ENCODE measurements at regions not wholly inside any gene's neighbourhood (a gene's known extent, or its start where the extent isn't known, plus 50 kb on each side); places are given as distances from the start of the nearest gene placed in this dataset.

DNA sequence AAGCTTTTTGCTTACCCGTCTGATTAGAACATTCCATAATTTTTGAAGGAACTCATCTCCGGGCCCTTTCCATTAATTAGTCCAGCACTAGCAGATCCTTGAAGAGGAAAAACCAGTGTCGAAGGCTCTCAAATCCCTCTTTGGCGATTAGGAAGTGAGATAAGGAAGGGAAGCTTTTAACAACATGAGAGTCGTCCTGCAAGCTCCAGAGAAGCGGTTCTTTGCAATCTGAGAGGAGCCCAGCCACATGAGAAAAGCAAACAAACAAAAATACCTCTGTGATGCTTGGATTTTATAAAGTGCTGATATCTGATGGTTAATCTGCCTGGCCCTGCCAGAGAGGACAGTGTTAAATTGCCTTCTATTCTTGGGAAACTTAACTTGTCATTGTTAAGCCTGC is 339.8 kb upstream of the SALL1 start:
- peaks cover 10% of the 10 kb centered on the region for H3K9me3 Mint-ChIP-seq
- no peaks in the 10 kb centered on the region for H3K27me3 Mint-ChIP-seq
- H3K27ac Mint-ChIP-seq: no peak overlapping the region
- intact Hi-C loops (cut with micrococcal nuclease): no loop called here
- H3K4me3 Mint-ChIP-seq: no peak overlapping the region
- H3K36me3 Mint-ChIP-seq (ENCODE audit: low read depth): no peaks in the 10 kb centered on the region
- no peaks in the 10 kb centered on the region for H3K4me1 Mint-ChIP-seq (ENCODE audit: low read depth)

DNA sequence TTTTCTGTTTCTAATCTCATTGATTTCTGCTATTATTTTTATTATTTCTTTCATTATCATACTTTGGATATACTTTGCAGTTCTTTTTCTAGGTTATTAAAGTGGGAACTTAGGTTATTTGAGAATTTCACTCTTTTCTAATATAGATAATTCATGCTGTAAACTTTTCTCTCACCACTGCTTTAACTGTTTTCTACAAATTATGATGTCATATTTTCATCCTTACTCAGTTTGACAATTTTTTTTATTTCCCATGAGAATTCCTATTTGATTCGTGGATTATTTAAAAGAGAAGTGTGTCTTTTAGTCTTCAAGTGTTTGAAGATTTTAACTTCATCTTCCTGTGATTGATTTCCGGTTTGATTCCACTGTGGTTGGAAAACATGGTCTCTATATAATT is 336.8 kb upstream of the SALL1 start:
- intact Hi-C loops (cut with micrococcal nuclease): no loop called here
- H3K9me3 Mint-ChIP-seq: peaks cover 30% of the 10 kb centered on the region
- no peaks in the 10 kb centered on the region for H3K4me1 Mint-ChIP-seq (ENCODE audit: low read depth)
- no peaks in the 10 kb centered on the region for H3K36me3 Mint-ChIP-seq (ENCODE audit: low read depth)
- H3K27me3 Mint-ChIP-seq: no peaks in the 10 kb centered on the region
- no peak overlapping the region for H3K27ac Mint-ChIP-seq
- H3K4me3 Mint-ChIP-seq: no peak overlapping the region

DNA sequence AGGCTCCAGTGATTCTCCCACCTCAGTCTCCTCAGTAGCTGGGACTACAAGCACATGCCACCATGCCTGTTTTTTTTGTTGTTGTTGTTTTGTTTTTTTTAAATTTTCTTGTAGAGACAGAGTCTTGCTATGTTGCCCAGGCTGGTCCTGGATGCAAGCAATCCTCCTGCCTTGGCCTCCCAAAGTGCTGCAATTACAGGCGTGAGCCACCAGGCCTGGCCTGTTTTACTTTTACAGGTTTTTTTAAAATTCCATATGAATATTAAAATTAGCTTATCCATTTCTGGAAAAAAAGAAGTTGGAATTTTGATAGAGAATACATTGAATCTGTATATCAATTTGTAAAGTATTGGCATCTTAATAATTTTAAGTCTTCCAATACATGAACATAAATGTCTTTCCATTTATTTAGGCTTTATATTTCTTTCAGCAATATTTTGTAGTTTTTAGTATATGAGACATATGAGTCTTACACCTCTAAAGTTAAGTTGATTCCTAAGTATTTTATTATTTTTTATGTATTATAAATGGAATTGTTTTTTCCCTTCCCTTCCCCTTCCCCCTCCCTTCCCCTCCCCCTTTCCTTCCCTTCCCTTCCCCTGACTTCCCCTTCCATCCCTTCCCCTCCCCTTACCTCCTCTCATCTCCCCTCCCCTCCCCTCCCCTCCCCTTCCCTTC is 323.5 kb upstream of the SALL1 start:
- H3K9me3 Mint-ChIP-seq: peaks cover 9% of the 10 kb centered on the region
- H3K4me1 Mint-ChIP-seq (ENCODE audit: low read depth): no peaks in the 10 kb centered on the region
- intact Hi-C loops (cut with micrococcal nuclease): no loop called here
- H3K27ac Mint-ChIP-seq: no peak overlapping the region
- H3K36me3 Mint-ChIP-seq (ENCODE audit: low read depth): no peaks in the 10 kb centered on the region
- H3K4me3 Mint-ChIP-seq: no peak overlapping the region
- no peaks in the 10 kb centered on the region for H3K27me3 Mint-ChIP-seq

DNA sequence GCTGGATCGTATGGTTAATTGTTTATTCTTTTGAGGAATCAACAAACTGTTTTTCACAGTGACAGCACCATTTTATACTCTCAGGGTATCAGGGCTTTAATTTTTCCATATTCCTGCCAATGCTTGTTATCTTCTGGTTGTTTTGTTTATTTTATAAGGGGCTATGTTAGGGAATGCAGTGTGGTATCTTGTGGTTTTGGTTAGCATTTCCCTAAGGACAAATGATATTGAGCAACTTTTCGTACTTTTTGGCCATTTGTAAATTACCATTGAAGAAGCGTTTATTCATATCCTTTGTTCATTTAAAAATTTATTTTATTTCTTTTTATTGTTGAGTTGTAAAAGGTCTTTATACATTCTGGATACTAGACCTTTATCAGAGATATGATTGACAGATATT is 322.0 kb upstream of the SALL1 start:
- Mint-ChIP-seq H3K27ac (no peak overlapping the region), H3K4me3 (no peak overlapping the region), H3K36me3 (ENCODE audit: low read depth) (no peaks in the 10 kb centered on the region), H3K27me3 (no peaks in the 10 kb centered on the region), H3K9me3 (peaks cover 7% of the 10 kb centered on the region), H3K4me1 (ENCODE audit: low read depth) (no peaks in the 10 kb centered on the region)
- intact Hi-C loops (cut with micrococcal nuclease): no loop called here

DNA sequence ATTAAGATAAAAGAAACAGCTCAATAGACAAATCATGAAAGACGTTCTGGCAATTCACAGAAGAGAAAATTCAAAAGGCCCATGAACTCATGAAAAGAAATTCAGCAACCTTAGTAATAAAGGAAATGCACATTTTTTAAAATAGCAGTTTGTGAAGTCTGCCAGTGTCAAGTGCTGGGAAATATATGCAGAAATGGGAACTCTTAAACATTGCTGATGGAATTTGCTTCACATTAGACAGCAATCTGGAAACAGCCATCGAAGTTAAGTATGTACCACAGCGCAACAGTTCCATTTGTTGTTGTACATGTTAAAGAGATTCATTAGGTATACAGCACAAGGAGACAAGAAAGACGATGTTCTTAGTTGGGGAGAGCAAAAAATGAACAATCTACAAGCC is 319.4 kb upstream of the SALL1 start:
- Mint-ChIP-seq H3K4me1 (ENCODE audit: low read depth) (no peaks in the 10 kb centered on the region), H3K27me3 (no peaks in the 10 kb centered on the region), H3K9me3 (no peaks in the 10 kb centered on the region), H3K36me3 (ENCODE audit: low read depth) (no peaks in the 10 kb centered on the region), H3K4me3 (no peak overlapping the region), H3K27ac (no peak overlapping the region)
- intact Hi-C loops (cut with micrococcal nuclease): no loop called here

DNA sequence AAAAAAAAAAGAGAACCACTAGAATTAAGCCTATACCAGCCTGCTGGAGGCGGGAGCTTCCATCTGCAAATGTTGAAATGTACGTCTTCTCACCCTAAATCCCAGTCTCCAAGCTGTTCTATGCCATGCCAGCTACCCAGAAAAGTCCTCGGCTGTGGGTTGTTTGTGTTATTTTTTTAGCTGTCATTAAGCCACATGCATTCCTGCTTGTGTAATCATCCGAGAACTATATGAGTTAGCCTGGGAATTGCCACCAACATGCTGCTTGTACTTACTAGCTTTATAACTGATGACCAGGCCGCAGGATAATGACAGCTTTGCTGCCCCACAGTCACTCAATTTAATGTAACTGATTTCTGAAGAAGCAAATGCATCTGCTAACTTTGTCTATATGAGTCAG is 313.9 kb upstream of the SALL1 start:
- H3K4me3 Mint-ChIP-seq: no peak overlapping the region
- intact Hi-C loops (cut with micrococcal nuclease): no loop called here

DNA sequence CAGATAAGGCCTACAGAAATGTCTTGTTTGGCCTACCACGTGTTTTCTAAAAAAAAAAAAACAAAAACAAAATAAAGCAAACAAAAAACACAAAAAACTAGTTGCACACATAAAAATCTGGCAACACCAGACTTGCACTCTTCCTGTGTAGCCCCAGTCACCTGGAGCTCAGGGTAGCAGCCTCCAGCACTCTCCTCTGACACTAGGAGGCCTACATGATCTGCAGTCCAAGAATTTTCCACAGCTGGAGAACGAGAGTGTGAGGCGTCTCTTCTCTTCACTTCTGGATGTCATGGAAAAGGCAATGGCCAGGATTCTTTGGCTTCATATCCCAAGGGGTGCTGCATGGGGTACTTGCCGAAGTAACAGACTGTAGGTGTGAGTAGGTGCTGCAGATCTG is 310.2 kb upstream of the SALL1 start:
- Mint-ChIP-seq H3K36me3 (ENCODE audit: low read depth) (no peaks in the 10 kb centered on the region), H3K9me3 (no peaks in the 10 kb centered on the region), H3K4me3 (no peak overlapping the region), H3K27ac (no peak overlapping the region), H3K4me1 (ENCODE audit: low read depth) (no peaks in the 10 kb centered on the region), H3K27me3 (no peaks in the 10 kb centered on the region)
- intact Hi-C loops (cut with micrococcal nuclease): no loop called here

More for the DNA sequence above, 313.9 kb upstream of the SALL1 start:
- no peaks in the 10 kb centered on the region for H3K36me3 Mint-ChIP-seq (ENCODE audit: low read depth)
- H3K27me3 Mint-ChIP-seq: no peaks in the 10 kb centered on the region
- no peaks in the 10 kb centered on the region for H3K9me3 Mint-ChIP-seq
- H3K4me1 Mint-ChIP-seq (ENCODE audit: low read depth): no peaks in the 10 kb centered on the region
- no peak overlapping the region for H3K27ac Mint-ChIP-seq

DNA sequence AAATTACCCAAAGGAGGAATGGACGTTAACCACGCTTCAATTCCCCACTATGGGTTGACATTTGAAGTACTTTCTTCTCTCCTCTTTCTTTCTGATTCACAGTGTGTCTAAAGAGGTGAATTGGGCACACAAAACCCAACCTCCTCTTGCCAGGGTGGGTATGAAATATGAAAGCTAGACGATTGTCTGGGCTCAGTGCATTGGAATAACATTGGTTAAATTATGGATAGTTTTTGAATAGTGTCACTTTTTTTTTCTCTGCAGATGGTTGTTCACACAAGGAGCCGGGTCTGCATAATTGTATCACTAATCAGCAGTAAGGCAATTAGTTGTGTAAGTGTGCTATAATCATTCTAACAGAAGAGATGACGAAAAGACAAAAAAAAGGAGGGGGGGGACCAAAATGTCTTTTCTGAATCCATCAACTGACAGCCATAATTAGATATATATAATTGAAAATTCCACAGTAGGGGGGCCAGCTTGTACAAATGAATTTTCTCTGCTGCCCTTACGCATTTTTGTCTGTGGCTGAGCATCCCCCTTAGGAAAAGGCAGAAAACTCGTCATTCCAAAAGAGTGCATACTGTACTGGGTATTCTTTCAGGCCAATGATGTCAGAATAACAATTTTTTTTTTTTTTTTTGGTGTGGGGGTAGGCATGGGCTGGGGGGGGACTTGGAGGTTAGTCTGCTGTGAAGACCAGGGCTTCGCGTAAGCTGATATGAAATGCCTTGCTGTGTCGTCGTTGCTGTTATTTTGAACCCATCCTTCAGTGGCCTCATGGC is 307.5 kb upstream of the SALL1 start:
- no peaks in the 10 kb centered on the region for H3K4me1 Mint-ChIP-seq (ENCODE audit: low read depth)
- intact Hi-C loops (cut with micrococcal nuclease): no loop called here
- H3K27ac Mint-ChIP-seq: no peak overlapping the region
- no peak overlapping the region for H3K4me3 Mint-ChIP-seq
- no peaks in the 10 kb centered on the region for H3K9me3 Mint-ChIP-seq
- H3K36me3 Mint-ChIP-seq (ENCODE audit: low read depth): no peaks in the 10 kb centered on the region
- H3K27me3 Mint-ChIP-seq: no peaks in the 10 kb centered on the region

DNA sequence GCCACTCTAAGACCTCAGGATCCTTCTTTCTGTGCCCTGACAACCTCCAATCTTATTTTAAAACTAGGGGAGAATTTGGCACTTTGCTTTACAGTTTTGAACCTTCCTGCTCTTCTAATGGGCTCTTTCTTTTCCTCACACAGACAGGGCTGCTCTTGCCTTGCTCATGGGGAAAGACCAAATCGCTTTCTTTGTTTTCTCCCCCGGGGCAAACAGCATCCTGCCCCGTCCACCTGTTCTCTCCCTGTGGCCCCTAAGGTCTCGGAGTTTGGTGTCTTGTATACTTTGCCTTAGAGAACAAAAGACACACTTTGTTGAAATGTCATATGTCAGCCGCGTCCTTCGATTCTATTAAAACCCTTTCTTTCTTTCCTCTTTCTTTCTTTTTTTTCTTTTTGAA is 306.7 kb upstream of the SALL1 start:
- intact Hi-C loops (cut with micrococcal nuclease): no loop called here

DNA sequence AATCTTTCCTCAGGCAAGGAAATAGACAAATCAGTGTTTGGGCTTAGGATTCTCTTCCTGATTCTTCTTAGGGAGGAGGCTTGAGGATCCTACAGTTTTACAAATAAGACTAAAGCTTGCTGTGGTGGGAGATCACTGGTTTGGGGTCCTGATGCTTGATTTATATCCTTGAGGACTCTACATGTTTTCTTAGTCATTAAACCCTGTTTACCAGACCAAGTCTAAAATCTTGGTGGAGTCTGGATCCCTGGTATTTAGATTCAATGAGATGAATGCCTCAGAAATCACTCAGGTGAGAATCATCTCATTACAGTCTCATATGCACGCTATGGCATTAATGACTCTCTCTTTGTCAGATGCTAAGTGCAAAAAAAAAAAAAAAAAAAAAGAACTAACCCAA is 304.3 kb upstream of the SALL1 start:
- Mint-ChIP-seq H3K9me3 (no peaks in the 10 kb centered on the region), H3K36me3 (ENCODE audit: low read depth) (no peaks in the 10 kb centered on the region), H3K27me3 (no peaks in the 10 kb centered on the region), H3K4me1 (ENCODE audit: low read depth) (no peaks in the 10 kb centered on the region), H3K27ac (no peak overlapping the region), H3K4me3 (no peak overlapping the region)
- intact Hi-C loops (cut with micrococcal nuclease): no loop called here

More for the DNA sequence above, 306.7 kb upstream of the SALL1 start:
- H3K27me3 Mint-ChIP-seq: no peaks in the 10 kb centered on the region
- H3K4me1 Mint-ChIP-seq (ENCODE audit: low read depth): no peaks in the 10 kb centered on the region
- H3K4me3 Mint-ChIP-seq: no peak overlapping the region
- H3K36me3 Mint-ChIP-seq (ENCODE audit: low read depth): no peaks in the 10 kb centered on the region
- no peak overlapping the region for H3K27ac Mint-ChIP-seq
- H3K9me3 Mint-ChIP-seq: no peaks in the 10 kb centered on the region

DNA sequence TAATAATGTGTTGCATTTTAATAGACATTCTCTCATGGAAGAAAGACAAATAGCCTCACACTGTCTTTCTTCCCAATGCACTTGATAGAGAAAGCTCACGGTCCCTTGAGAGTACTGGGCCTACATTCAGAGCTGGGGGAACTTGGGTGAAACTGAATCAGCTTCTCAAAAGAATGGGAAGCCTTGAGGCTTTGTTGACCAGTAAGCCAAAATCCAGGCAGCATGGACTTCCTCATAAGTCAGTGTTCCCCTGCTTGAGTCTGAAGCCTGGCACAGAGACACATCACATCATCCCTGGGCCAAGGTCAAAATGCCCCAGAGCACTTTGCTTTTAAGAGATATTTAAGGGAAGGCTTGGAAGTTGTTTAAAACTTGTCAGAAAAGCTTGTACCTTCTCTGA is 302.2 kb upstream of the SALL1 start:
- Mint-ChIP-seq H3K27me3 (no peaks in the 10 kb centered on the region), H3K4me1 (ENCODE audit: low read depth) (no peaks in the 10 kb centered on the region), H3K9me3 (no peaks in the 10 kb centered on the region), H3K4me3 (no peak overlapping the region), H3K36me3 (ENCODE audit: low read depth) (no peaks in the 10 kb centered on the region), H3K27ac (no peak overlapping the region)
- intact Hi-C loops (cut with micrococcal nuclease): no loop called here

DNA sequence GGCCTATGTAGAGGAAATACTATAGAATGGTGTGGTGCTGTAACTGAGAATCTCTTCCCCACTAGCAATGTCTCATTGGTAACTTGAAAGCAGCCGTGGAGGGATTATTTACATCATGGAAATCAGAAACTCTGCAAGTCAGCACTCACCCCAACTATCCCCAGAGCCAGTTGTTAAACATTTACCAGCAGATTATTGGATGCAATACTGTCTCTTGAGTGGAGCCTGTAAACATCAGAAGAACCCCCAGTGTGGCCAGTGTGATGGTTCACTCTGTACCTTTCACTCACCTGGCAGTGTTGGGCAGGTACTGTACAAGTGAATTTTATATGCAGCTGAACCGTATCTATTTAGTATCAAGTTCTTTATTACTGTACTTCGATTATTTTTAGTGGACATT is 299.8 kb upstream of the SALL1 start:
- no peak overlapping the region for H3K27ac Mint-ChIP-seq
- H3K27me3 Mint-ChIP-seq: no peaks in the 10 kb centered on the region
- H3K36me3 Mint-ChIP-seq (ENCODE audit: low read depth): no peaks in the 10 kb centered on the region
- H3K4me1 Mint-ChIP-seq (ENCODE audit: low read depth): no peaks in the 10 kb centered on the region
- no peaks in the 10 kb centered on the region for H3K9me3 Mint-ChIP-seq
- no peak overlapping the region for H3K4me3 Mint-ChIP-seq
- intact Hi-C loops (cut with micrococcal nuclease): no loop called here

DNA sequence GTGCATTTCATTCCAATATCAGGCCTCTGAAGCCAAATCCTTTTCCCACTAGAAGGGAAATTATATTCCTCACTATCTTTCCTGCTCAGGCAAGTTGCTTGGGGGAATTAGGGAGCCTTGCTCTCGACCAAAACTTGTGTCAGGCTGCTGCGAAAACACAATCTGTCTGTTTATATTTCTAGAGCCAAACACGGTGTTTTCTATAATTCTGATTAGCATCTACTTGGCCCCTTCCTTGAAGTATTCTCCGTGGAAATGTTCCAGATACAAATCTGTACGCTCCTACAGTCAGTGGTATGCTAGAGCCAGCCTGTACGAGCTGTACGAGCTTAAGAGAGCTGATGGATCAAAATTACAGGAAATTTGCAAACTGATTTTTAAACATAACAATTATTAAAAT is 299.3 kb upstream of the SALL1 start:
- H3K9me3 Mint-ChIP-seq: no peaks in the 10 kb centered on the region
- H3K36me3 Mint-ChIP-seq (ENCODE audit: low read depth): no peaks in the 10 kb centered on the region
- intact Hi-C loops (cut with micrococcal nuclease): no loop called here
- H3K27ac Mint-ChIP-seq: no peak overlapping the region
- H3K27me3 Mint-ChIP-seq: no peaks in the 10 kb centered on the region
- no peaks in the 10 kb centered on the region for H3K4me1 Mint-ChIP-seq (ENCODE audit: low read depth)
- no peak overlapping the region for H3K4me3 Mint-ChIP-seq

DNA sequence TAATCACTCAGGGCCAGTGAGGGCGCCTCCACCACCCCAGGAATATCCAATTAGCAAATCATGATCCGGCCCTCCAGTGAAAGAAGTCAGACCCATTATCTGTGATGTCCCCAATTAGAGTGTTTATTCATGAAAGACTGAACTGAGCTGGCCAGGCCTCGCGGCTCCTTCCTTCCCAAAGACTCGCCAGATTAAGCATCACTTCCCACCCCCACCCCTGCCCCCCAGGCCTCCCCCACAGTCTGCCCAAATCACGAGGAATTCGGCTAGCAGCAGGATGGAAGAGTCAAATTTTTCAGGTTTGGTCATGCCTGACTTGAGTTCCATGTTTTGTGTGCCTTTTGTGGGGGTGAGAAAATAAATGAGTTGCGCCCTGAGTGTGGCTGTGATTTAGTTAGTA is 298.4 kb upstream of the SALL1 start:
- Mint-ChIP-seq H3K27ac (no peak overlapping the region), H3K36me3 (ENCODE audit: low read depth) (no peaks in the 10 kb centered on the region), H3K4me1 (ENCODE audit: low read depth) (no peaks in the 10 kb centered on the region), H3K27me3 (no peaks in the 10 kb centered on the region), H3K4me3 (no peak overlapping the region), H3K9me3 (no peaks in the 10 kb centered on the region)
- intact Hi-C loops (cut with micrococcal nuclease): no loop called here

DNA sequence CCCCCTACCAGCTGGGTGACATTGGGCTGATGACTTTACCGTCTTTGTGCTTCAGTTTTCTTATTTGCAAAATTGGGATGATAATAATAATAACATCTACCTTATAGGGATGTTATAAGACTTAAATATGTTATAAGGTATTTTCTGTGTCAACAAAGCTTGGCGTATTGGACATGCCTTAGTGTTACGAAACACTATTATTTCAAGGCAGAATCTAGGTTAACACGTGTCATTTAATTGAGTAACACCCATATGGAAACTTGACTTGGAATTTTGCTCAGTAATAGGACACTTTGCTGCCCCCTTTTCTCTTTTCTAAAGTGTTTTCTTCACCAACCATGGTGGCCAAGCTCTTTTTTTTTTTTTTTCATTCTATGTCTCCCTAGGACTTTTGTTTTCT is 294.2 kb upstream of the SALL1 start:
- Mint-ChIP-seq H3K27ac (no peak overlapping the region), H3K27me3 (peaks cover 9% of the 10 kb centered on the region), H3K4me1 (ENCODE audit: low read depth) (no peaks in the 10 kb centered on the region), H3K9me3 (no peaks in the 10 kb centered on the region), H3K4me3 (no peak overlapping the region), H3K36me3 (ENCODE audit: low read depth) (no peaks in the 10 kb centered on the region)
- intact Hi-C loops (cut with micrococcal nuclease): no loop called here
